ENCODE measurements at regions not wholly inside any gene's neighbourhood (a gene's known extent, or its start where the extent isn't known, plus 50 kb on each side); places are given as distances from the start of the nearest gene placed in this dataset.

DNA sequence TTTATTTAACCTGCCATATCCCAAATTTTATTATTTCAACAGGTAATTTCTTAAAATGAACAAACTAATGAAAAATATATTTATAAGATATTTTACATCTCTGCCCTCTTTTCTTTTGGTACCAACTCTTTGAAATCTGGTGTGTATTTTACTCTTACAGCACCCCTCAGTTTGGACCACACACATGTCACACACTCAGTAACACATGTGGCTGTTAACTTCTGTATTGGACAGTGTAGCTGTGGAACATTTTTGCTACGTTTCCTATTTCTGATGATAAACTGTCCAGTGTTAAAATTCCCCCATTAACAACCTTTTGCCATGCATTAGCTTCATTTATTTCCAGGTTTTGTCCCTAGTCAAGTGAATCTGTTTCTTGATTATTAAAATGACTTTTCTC is 250.6 kb downstream of the NFKBIZ start:
- TF ChIP-seq, protein P1, sequence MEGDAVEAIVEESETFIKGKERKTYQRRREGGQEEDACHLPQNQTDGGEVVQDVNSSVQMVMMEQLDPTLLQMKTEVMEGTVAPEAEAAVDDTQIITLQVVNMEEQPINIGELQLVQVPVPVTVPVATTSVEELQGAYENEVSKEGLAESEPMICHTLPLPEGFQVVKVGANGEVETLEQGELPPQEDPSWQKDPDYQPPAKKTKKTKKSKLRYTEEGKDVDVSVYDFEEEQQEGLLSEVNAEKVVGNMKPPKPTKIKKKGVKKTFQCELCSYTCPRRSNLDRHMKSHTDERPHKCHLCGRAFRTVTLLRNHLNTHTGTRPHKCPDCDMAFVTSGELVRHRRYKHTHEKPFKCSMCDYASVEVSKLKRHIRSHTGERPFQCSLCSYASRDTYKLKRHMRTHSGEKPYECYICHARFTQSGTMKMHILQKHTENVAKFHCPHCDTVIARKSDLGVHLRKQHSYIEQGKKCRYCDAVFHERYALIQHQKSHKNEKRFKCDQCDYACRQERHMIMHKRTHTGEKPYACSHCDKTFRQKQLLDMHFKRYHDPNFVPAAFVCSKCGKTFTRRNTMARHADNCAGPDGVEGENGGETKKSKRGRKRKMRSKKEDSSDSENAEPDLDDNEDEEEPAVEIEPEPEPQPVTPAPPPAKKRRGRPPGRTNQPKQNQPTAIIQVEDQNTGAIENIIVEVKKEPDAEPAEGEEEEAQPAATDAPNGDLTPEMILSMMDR (IDR thresholded peaks at IDR 0.05; ENCODE audit: extremely low read depth in 1 of 2, insufficient read depth in 1 of 2, low read depth in 1 of 2, low read length in 2 of 2) = no peak
- TF ChIP-seq POLR2A (IDR thresholded peaks at IDR 0.05; ENCODE audit: low read depth, low read length) (no peak), POLR2AphosphoS5 (IDR thresholded peaks at IDR 0.05; ENCODE audit: insufficient read depth, low read depth, low read length) (no peak), MYC (IDR thresholded peaks at IDR 0.05; ENCODE audit: low read depth, low read length) (no peak), EZH2 (IDR thresholded peaks at IDR 0.05; ENCODE audit: borderline replicate concordance, low read depth, low read length, severe bottlenecking) (no peak), JUN (IDR thresholded peaks at IDR 0.05; ENCODE audit: borderline replicate concordance, insufficient read depth, insufficient read length, low read depth) (no peak), FOS (IDR thresholded peaks at IDR 0.05; ENCODE audit: borderline replicate concordance, insufficient read depth, low read length) (no peak), GATA2 (IDR thresholded peaks at IDR 0.05; ENCODE audit: insufficient read depth, insufficient read length, low read depth, low read length) (no peak)
- TF ChIP-seq, protein P2, sequence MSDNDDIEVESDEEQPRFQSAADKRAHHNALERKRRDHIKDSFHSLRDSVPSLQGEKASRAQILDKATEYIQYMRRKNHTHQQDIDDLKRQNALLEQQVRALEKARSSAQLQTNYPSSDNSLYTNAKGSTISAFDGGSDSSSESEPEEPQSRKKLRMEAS (IDR thresholded peaks at IDR 0.05; ENCODE audit: insufficient read depth, insufficient read length) = no peak
